H9 (cell line): ENCODE measurements at regions not wholly inside any gene's neighbourhood (a gene's known extent, or its start where the extent isn't known, plus 50 kb on each side); places are given as distances from the start of the nearest gene placed in this dataset.

ENCODE experiments used
- DNase-seq: peaks from one replicate; pipeline ENCODE4 v3.0.0-alpha.2; 2017
- H2AFZ ChIP-seq: one replicate; pipeline ENCODE4 v1.6.1; 2013; ENCODE audit warnings: mild to moderate bottlenecking, low read length, control low read depth, moderate library complexity
- H2AK5ac ChIP-seq: 2 replicates; pipeline ENCODE4 v1.6.1; 2013; ENCODE audit warnings: low read length, control low read depth, mixed read lengths; ENCODE audit not compliant: insufficient read length
- H2BK120ac ChIP-seq: one replicate; pipeline ENCODE4 v1.6.1; 2013; ENCODE audit warnings: low read depth, mild to moderate bottlenecking, low read length, control low read depth, inconsistent platforms; ENCODE audit not compliant: poor library complexity, severe bottlenecking
- H2BK12ac ChIP-seq: 2 replicates; pipeline ENCODE4 v1.6.1; 2013; ENCODE audit warnings: low read length, control low read depth, mixed read lengths, low read depth; ENCODE audit not compliant: insufficient read length
- H2BK15ac ChIP-seq: 2 replicates; pipeline ENCODE4 v1.6.1; 2013; ENCODE audit warnings: low read depth, low read length, control low read depth
- H2BK20ac ChIP-seq: one replicate; pipeline ENCODE4 v1.6.1; 2013; ENCODE audit warnings: low read depth, mild to moderate bottlenecking, low read length, control low read depth, inconsistent platforms; ENCODE audit not compliant: poor library complexity, severe bottlenecking
- H2BK5ac ChIP-seq: 2 replicates; pipeline ENCODE4 v1.6.1; 2013; ENCODE audit warnings: low read length, control low read depth, mixed read lengths; ENCODE audit not compliant: insufficient read length
- H3K14ac ChIP-seq: 2 replicates; pipeline ENCODE4 v1.6.1; 2013; ENCODE audit warnings: low read length, control low read depth; ENCODE audit not compliant: insufficient read depth
- H3K18ac ChIP-seq: 2 replicates; pipeline ENCODE4 v1.6.1; 2013; ENCODE audit warnings: low read depth, mild to moderate bottlenecking, mixed read lengths, low read length, control low read depth; ENCODE audit not compliant: insufficient read length
- H3K23ac ChIP-seq: 2 replicates; pipeline ENCODE4 v1.6.1; 2013; ENCODE audit warnings: low read length, control low read depth, mixed read lengths, low read depth; ENCODE audit not compliant: insufficient read length
- H3K23me2 ChIP-seq: 2 replicates; pipeline ENCODE4 v1.6.1; 2013; ENCODE audit warnings: low read depth, mild to moderate bottlenecking, mixed read lengths, low read length, control low read depth; ENCODE audit not compliant: insufficient read length, poor library complexity, severe bottlenecking
- H3K27ac ChIP-seq: 2 replicates; pipeline ENCODE4 v1.5.1; 2013; ENCODE audit warnings: low read length, control low read depth, mixed read lengths, low read depth; ENCODE audit not compliant: insufficient read length
- H3K27me3 ChIP-seq: 2 replicates; pipeline ENCODE4 v1.6.1; 2013; ENCODE audit warnings: low read length, control low read depth, inconsistent platforms; ENCODE audit not compliant: insufficient read depth
- H3K4ac ChIP-seq: 2 replicates; pipeline ENCODE4 v1.6.1; 2013; ENCODE audit warnings: low read depth, mild to moderate bottlenecking, control low read depth, inconsistent platforms, low read length, moderate library complexity
- H3K4me1 ChIP-seq: 2 replicates; pipeline ENCODE4 v1.6.1; 2013; ENCODE audit warnings: low read length, control low read depth, inconsistent platforms; ENCODE audit not compliant: insufficient read depth
- H3K4me2 ChIP-seq: 2 replicates; pipeline ENCODE4 v1.6.1; 2013; ENCODE audit warnings: low read length, control low read depth, mixed read lengths; ENCODE audit not compliant: insufficient read length, insufficient read depth
- H3K56ac ChIP-seq: 2 replicates; pipeline ENCODE4 v1.6.1; 2013; ENCODE audit warnings: low read depth, mild to moderate bottlenecking, mixed read lengths, low read length, control low read depth; ENCODE audit not compliant: insufficient read length
- H3K79me1 ChIP-seq: 2 replicates; pipeline ENCODE4 v1.6.1; 2013; ENCODE audit warnings: low read depth, mild to moderate bottlenecking, moderate library complexity, low read length, control low read depth, inconsistent platforms; ENCODE audit not compliant: insufficient read depth, poor library complexity, severe bottlenecking
- H3K79me2 ChIP-seq: 2 replicates; pipeline ENCODE4 v1.6.1; 2013; ENCODE audit warnings: low read length, control low read depth, inconsistent platforms; ENCODE audit not compliant: insufficient read depth
- H3K9ac ChIP-seq: 2 replicates; pipeline ENCODE4 v1.6.1; 2013; ENCODE audit warnings: low read length, control low read depth, mixed read lengths; ENCODE audit not compliant: insufficient read length; ENCODE audit errors: extremely low read depth
- H3K9me3 ChIP-seq: one replicate; pipeline ENCODE4 v1.6.1; 2013; ENCODE audit warnings: low read depth, low read length, inconsistent platforms; ENCODE audit not compliant: control insufficient read depth
- H3T11ph ChIP-seq: one replicate; pipeline ENCODE4 v1.6.1; 2013; ENCODE audit warnings: mild to moderate bottlenecking, low read length, control low read depth, inconsistent platforms
- H4K20me1 ChIP-seq: one replicate; pipeline ENCODE4 v1.6.1; 2013; ENCODE audit not compliant: control insufficient read depth, insufficient read length, insufficient read depth
- H4K5ac ChIP-seq: 2 replicates; pipeline ENCODE4 v1.6.1; 2013; ENCODE audit warnings: low read depth, mild to moderate bottlenecking, mixed read lengths, low read length, control low read depth; ENCODE audit not compliant: insufficient read length
- H4K8ac ChIP-seq: replicated peaks from 2 replicates; pipeline ENCODE4 v1.6.1; 2013; ENCODE audit warnings: low read length, control low read depth, mixed read lengths, low read depth; ENCODE audit not compliant: insufficient read length
- H4K91ac ChIP-seq: 2 replicates; pipeline ENCODE4 v1.6.1; 2013; ENCODE audit warnings: low read depth, mild to moderate bottlenecking, moderate library complexity, mixed read lengths, low read length, control low read depth; ENCODE audit not compliant: insufficient read length
- H3K27ac Mint-ChIP-seq, 3 experiments: 2 replicates in 2 of 3; 3 replicates in 1 of 3; pipeline ENCODE4 v1.8.0; 2020 to 2021; ENCODE audit warnings: mixed read lengths in 3 of 3, mild to moderate bottlenecking in 1 of 3, moderate library complexity in 1 of 3
- H3K27me3 Mint-ChIP-seq: 2 replicates; pipeline ENCODE4 v1.8.0; 2021; ENCODE audit warnings: low read depth, mild to moderate bottlenecking, moderate library complexity, mixed read lengths
- H3K36me3 Mint-ChIP-seq, 3 experiments: 2 replicates in 2 of 3; 3 replicates in 1 of 3; pipeline ENCODE4 v1.8.0; 2020 to 2021; ENCODE audit warnings: low read depth in 3 of 3, mixed read lengths in 3 of 3; ENCODE audit not compliant: insufficient read depth in 1 of 3
- H3K4me1 Mint-ChIP-seq, 2 experiments: 2 replicates each; pipeline ENCODE4 v1.8.0; 2020; ENCODE audit warnings: mixed read lengths in 2 of 2
- H3K4me3 Mint-ChIP-seq, 2 experiments: 2 replicates in 1 of 2; 3 replicates in 1 of 2; pipeline ENCODE4 v1.8.0; 2020 to 2021; ENCODE audit warnings: mild to moderate bottlenecking in 2 of 2, mixed read lengths in 2 of 2, moderate library complexity in 1 of 2
- H3K9me3 Mint-ChIP-seq, 2 experiments: 2 replicates in 1 of 2; 3 replicates in 1 of 2; pipeline ENCODE4 v1.8.0; 2020; ENCODE audit warnings: mild to moderate bottlenecking in 2 of 2, mixed read lengths in 2 of 2, moderate library complexity in 1 of 2
- CTCF ChIP-seq: fragments of 200-600 bp; sonication (generic); conservative IDR thresholded peaks from 3 replicates; pipeline ENCODE4 v1.8.0; 2021; ENCODE audit warnings: antibody characterized with exemption, mild to moderate bottlenecking
- WGBS: extraction: QIAGEN DNeasy Blood & Tissue Kit; methylation state at CpG from one replicate; pipeline ENCODE4 v1.1.7; 2013; ENCODE audit warnings: missing lambda C conversion rate, low lambda C conversion rate, mixed read lengths; ENCODE audit not compliant: insufficient read length; ENCODE audit errors: extremely low coverage; 5-methylcytosine and 5-hydroxymethylcytosine counted together

GRCh38 chr13:74966814-74967424 lies 515.0 kb downstream of the TBC1D4 start:
- H3K9ac ChIP-seq: no peak overlapping the region
- WGBS: no CpG with 5 or more reads among the region's 5 CpGs
- H3K27me3 Mint-ChIP-seq: no peaks in the 10 kb centered on the region

More at GRCh38 chr13:74966814-74967424, 515.0 kb downstream of the TBC1D4 start:
- Histone ChIP-seq H4K8ac (no peak overlapping the region), H4K5ac (no peak overlapping the region), H4K20me1 (no peaks in the 10 kb centered on the region), H2BK15ac (no peak overlapping the region), H2BK12ac (no peak overlapping the region), H2BK20ac (no peak overlapping the region), H2BK5ac (no peak overlapping the region), H3K56ac (no peak overlapping the region), H3K4me1 (no peaks in the 10 kb centered on the region), H3K27me3 (no peaks in the 10 kb centered on the region), H3K4ac (no peak overlapping the region), H3K4me2 (no peak overlapping the region), H3K27ac (no peak overlapping the region), H3K18ac (no peak overlapping the region), H3K23ac (no peak overlapping the region), H2AFZ (no peak overlapping the region), H2AK5ac (no peak overlapping the region), H2BK120ac (no peak overlapping the region), H3K14ac (no peak overlapping the region), H4K91ac (no peak overlapping the region), H3K79me2 (no peaks in the 10 kb centered on the region), H3K79me1 (no peaks in the 10 kb centered on the region), H3K9me3 (no peaks in the 10 kb centered on the region), H3T11ph (no peak overlapping the region), H3K23me2 (no peaks in the 10 kb centered on the region)
- no peak for TF ChIP-seq CTCF
- Mint-ChIP-seq H3K4me3 (no peak overlapping the region), H3K36me3 (no peaks in the 10 kb centered on the region), H3K27ac (no peak overlapping the region), H3K9me3 (no peaks in the 10 kb centered on the region; a peak in 2 of 5 replicates), H3K4me1 (no peaks in the 10 kb centered on the region; a peak in 1 of 4 replicates)
- DNase-seq: no peak
